Naive B cell (primary cell): ENCODE measurements at regions not wholly inside any gene's neighbourhood (a gene's known extent, or its start where the extent isn't known, plus 50 kb on each side); places are given as distances from the start of the nearest gene placed in this dataset.

Experiments used
- ATAC-seq, 2 donors: fragments of 150-1000 bp; cut with Tn5 transposase; 2 replicates each; pipeline ENCODE4 v1.10.0; 2021; ENCODE audit warnings: low read depth in 2 of 2, mild to moderate bottlenecking in 2 of 2, moderate library complexity in 2 of 2
- DNase-seq: peaks from one replicate; pipeline ENCODE4 v3.0.0; 2022
- H3K27ac Mint-ChIP-seq, 6 donors: one replicate each; pipeline ENCODE4 v1.8.0; 2020 to 2022; ENCODE audit warnings: mild to moderate bottlenecking in 6 of 6, mixed read lengths in 6 of 6, moderate library complexity in 5 of 6, inconsistent platforms in 2 of 6
- H3K27me3 Mint-ChIP-seq, 3 donors: one replicate each; pipeline ENCODE4 v1.8.0; 2021 to 2022; ENCODE audit warnings: mixed read lengths in 3 of 3, mild to moderate bottlenecking in 1 of 3
- H3K36me3 Mint-ChIP-seq, 2 donors: one replicate each; pipeline ENCODE4 v1.8.0; 2020 to 2022; ENCODE audit warnings: mixed read lengths in 2 of 2, inconsistent platforms in 1 of 2, mild to moderate bottlenecking in 1 of 2
- H3K4me1 Mint-ChIP-seq, 3 donors: one replicate each; pipeline ENCODE4 v1.8.0; 2020 to 2022; ENCODE audit warnings: mixed read lengths in 3 of 3, inconsistent platforms in 1 of 3, mild to moderate bottlenecking in 1 of 3, moderate library complexity in 1 of 3
- H3K4me3 Mint-ChIP-seq, 8 donors: one replicate each; pipeline ENCODE4 v1.8.0; 2020 to 2022; ENCODE audit warnings: mild to moderate bottlenecking in 8 of 8, mixed read lengths in 8 of 8, moderate library complexity in 8 of 8, inconsistent platforms in 2 of 8
- H3K9me3 Mint-ChIP-seq, 7 donors: one replicate each; pipeline ENCODE4 v1.8.0; 2020 to 2022; ENCODE audit warnings: mixed read lengths in 7 of 7, mild to moderate bottlenecking in 5 of 7, inconsistent platforms in 2 of 7, moderate library complexity in 1 of 7

GRCh38 chr2:166612214-166612613 lies 118.2 kb upstream of the SCN7A start:
- Mint-ChIP-seq H3K4me1 (peaks cover 13 to 21% (median 16%) of the 10 kb centered on the region in 3 donors), H3K9me3 (peaks cover 0 to 8% (median 0%) of the 10 kb centered on the region in 7 donors), H3K27ac (no peak overlapping the region), H3K4me3 (no peak overlapping the region), H3K36me3 (no peaks in the 10 kb centered on the region), H3K27me3 (peaks cover 0 to 6% (median 3%) of the 10 kb centered on the region in 3 donors)
- ATAC-seq (no peak), DNase-seq (no peak)

GRCh38 chr2:166610913-166611305 lies 116.9 kb upstream of the SCN7A start:
- H3K27ac Mint-ChIP-seq, result peak overlapping the region in 4 of 6 donors; percentile 22 to 61 (median 34)
- H3K27me3 Mint-ChIP-seq, result peaks cover 0 to 6% (median 3%) of the 10 kb centered on the region in 3 donors
- no peaks in the 10 kb centered on the region for H3K36me3 Mint-ChIP-seq
- ATAC-seq (no peak), DNase-seq (no peak)
- peaks cover 13 to 21% (median 16%) of the 10 kb centered on the region in 3 donors for H3K4me1 Mint-ChIP-seq
- peak overlapping the region in 7 of 8 donors; percentile 53 to 85 (median 83) for H3K4me3 Mint-ChIP-seq
- peaks cover 0 to 8% (median 0%) of the 10 kb centered on the region in 7 donors for H3K9me3 Mint-ChIP-seq

- Mint-ChIP-seq H3K4me1 (peaks cover 13 to 21% (median 16%) of the 10 kb centered on the region in 3 donors), H3K27me3 (peaks cover 0 to 6% (median 3%) of the 10 kb centered on the region in 3 donors), H3K36me3 (no peaks in the 10 kb centered on the region), H3K4me3 (peak overlapping the region; percentile 39 to 83 (median 70)), H3K9me3 (peaks cover 0 to 7% (median 0%) of the 10 kb centered on the region in 7 donors), H3K27ac (peak overlapping the region in 4 of 6 donors; percentile 26 to 61 (median 48))
- peak; percentile 30 for DNase-seq
- peak; percentile 71 to 81 for ATAC-seq
Observed at GRCh38 chr2:166610180-166610912, 116.3 kb upstream of the SCN7A start.

- DNase-seq (no peak), ATAC-seq (no peak)
- H3K9me3 Mint-ChIP-seq, result peaks cover 0 to 7% (median 0%) of the 10 kb centered on the region in 7 donors
- peaks cover 13 to 21% (median 16%) of the 10 kb centered on the region in 3 donors for H3K4me1 Mint-ChIP-seq
- H3K27me3 Mint-ChIP-seq, result peaks cover 0 to 6% (median 3%) of the 10 kb centered on the region in 3 donors
- H3K36me3 Mint-ChIP-seq, result no peaks in the 10 kb centered on the region
- H3K27ac Mint-ChIP-seq, result no peak overlapping the region
- peak overlapping the region in 1 of 8 donors; percentile 37 for H3K4me3 Mint-ChIP-seq
Observed at GRCh38 chr2:166609183-166609959, 115.3 kb upstream of the SCN7A start.

- ATAC-seq, result no peak
- peaks cover 0 to 7% (median 0%) of the 10 kb centered on the region in 7 donors for H3K9me3 Mint-ChIP-seq
- no peak overlapping the region for H3K4me3 Mint-ChIP-seq
Observed at GRCh38 chr2:166607880-166608279, 113.8 kb upstream of the SCN7A start.

GRCh38 chr2:166593403-166593802 lies 99.4 kb upstream of the SCN7A start:
- Mint-ChIP-seq H3K9me3 (peaks cover 5 to 25% (median 9%) of the 10 kb centered on the region in 7 donors), H3K27me3 (no peaks in the 10 kb centered on the region)

More at GRCh38 chr2:166607880-166608279, 113.8 kb upstream of the SCN7A start:
- peaks cover 13 to 21% (median 16%) of the 10 kb centered on the region in 3 donors for H3K4me1 Mint-ChIP-seq
- peaks cover 0 to 6% (median 3%) of the 10 kb centered on the region in 3 donors for H3K27me3 Mint-ChIP-seq
- H3K27ac Mint-ChIP-seq, result no peak overlapping the region
- no peak for DNase-seq
- no peaks in the 10 kb centered on the region for H3K36me3 Mint-ChIP-seq

GRCh38 chr2:166592750-166593149 lies 98.7 kb upstream of the SCN7A start:
- ATAC-seq (no peak), DNase-seq (no peak)
- H3K9me3 Mint-ChIP-seq, result peaks cover 5 to 20% (median 9%) of the 10 kb centered on the region in 7 donors
- H3K27ac Mint-ChIP-seq, result no peak overlapping the region
- no peaks in the 10 kb centered on the region for H3K4me1 Mint-ChIP-seq
- H3K36me3 Mint-ChIP-seq, result peaks cover 0 to 7% of the 10 kb centered on the region in 2 donors
- H3K27me3 Mint-ChIP-seq, result no peaks in the 10 kb centered on the region
- H3K4me3 Mint-ChIP-seq, result no peak overlapping the region

More at GRCh38 chr2:166593403-166593802, 99.4 kb upstream of the SCN7A start:
- no peak for DNase-seq
- Mint-ChIP-seq H3K4me3 (no peak overlapping the region), H3K4me1 (no peaks in the 10 kb centered on the region), H3K36me3 (peaks cover 0 to 7% of the 10 kb centered on the region in 2 donors), H3K27ac (no peak overlapping the region)
- no peak for ATAC-seq

- ATAC-seq, result no peak
- no peak for DNase-seq
- Mint-ChIP-seq H3K27me3 (no peaks in the 10 kb centered on the region), H3K9me3 (peaks cover 0 to 12% (median under 1%) of the 10 kb centered on the region in 7 donors), H3K27ac (no peak overlapping the region), H3K4me3 (no peak overlapping the region), H3K36me3 (no peaks in the 10 kb centered on the region), H3K4me1 (no peaks in the 10 kb centered on the region)
Observed at GRCh38 chr2:166591226-166591625, 97.2 kb upstream of the SCN7A start.

- no peak for ATAC-seq
- H3K4me3 Mint-ChIP-seq, result no peak overlapping the region
Observed at GRCh38 chr2:166573391-166573790, 79.3 kb upstream of the SCN7A start.

GRCh38 chr2:166572937-166573336 lies 78.9 kb upstream of the SCN7A start:
- Mint-ChIP-seq H3K27me3 (peaks cover 0 to 4% (median 0%) of the 10 kb centered on the region in 3 donors), H3K4me3 (no peak overlapping the region), H3K9me3 (peaks cover 0 to 2% (median 0%) of the 10 kb centered on the region in 7 donors), H3K36me3 (no peaks in the 10 kb centered on the region), H3K27ac (no peak overlapping the region), H3K4me1 (no peaks in the 10 kb centered on the region)
- DNase-seq, result no peak
- ATAC-seq, result no peak

More at GRCh38 chr2:166573391-166573790, 79.3 kb upstream of the SCN7A start:
- H3K36me3 Mint-ChIP-seq, result no peaks in the 10 kb centered on the region
- peaks cover 0 to 5% (median 0%) of the 10 kb centered on the region in 7 donors for H3K9me3 Mint-ChIP-seq
- H3K27ac Mint-ChIP-seq, result no peak overlapping the region
- peaks cover 0 to 4% (median 0%) of the 10 kb centered on the region in 3 donors for H3K27me3 Mint-ChIP-seq
- H3K4me1 Mint-ChIP-seq, result no peaks in the 10 kb centered on the region
- no peak for DNase-seq

- ATAC-seq (no peak), DNase-seq (no peak)
- H3K36me3 Mint-ChIP-seq, result no peaks in the 10 kb centered on the region
- H3K9me3 Mint-ChIP-seq, result no peaks in the 10 kb centered on the region
- H3K4me1 Mint-ChIP-seq, result no peaks in the 10 kb centered on the region
- H3K4me3 Mint-ChIP-seq, result no peak overlapping the region
- H3K27me3 Mint-ChIP-seq, result no peaks in the 10 kb centered on the region
- no peak overlapping the region for H3K27ac Mint-ChIP-seq
Observed at GRCh38 chr2:166568409-166568808, 74.4 kb upstream of the SCN7A start.

GRCh38 chr2:166565501-166565900 lies 71.5 kb upstream of the SCN7A start:
- no peaks in the 10 kb centered on the region for H3K4me1 Mint-ChIP-seq
- no peak overlapping the region for H3K27ac Mint-ChIP-seq
- DNase-seq (no peak), ATAC-seq (no peak)
- H3K9me3 Mint-ChIP-seq, result no peaks in the 10 kb centered on the region
- no peak overlapping the region for H3K4me3 Mint-ChIP-seq
- H3K36me3 Mint-ChIP-seq, result no peaks in the 10 kb centered on the region
- no peaks in the 10 kb centered on the region for H3K27me3 Mint-ChIP-seq

GRCh38 chr2:166563894-166564293 lies 69.8 kb upstream of the SCN7A start:
- H3K9me3 Mint-ChIP-seq, result no peaks in the 10 kb centered on the region
- no peaks in the 10 kb centered on the region for H3K36me3 Mint-ChIP-seq
- H3K4me1 Mint-ChIP-seq, result no peaks in the 10 kb centered on the region
- DNase-seq, result no peak
- no peak for ATAC-seq
- no peak overlapping the region for H3K27ac Mint-ChIP-seq
- no peaks in the 10 kb centered on the region for H3K27me3 Mint-ChIP-seq
- H3K4me3 Mint-ChIP-seq, result no peak overlapping the region
